ENCODE measurements at regions not wholly inside any gene's neighbourhood (a gene's known extent, or its start where the extent isn't known, plus 50 kb on each side); places are given as distances from the start of the nearest gene placed in this dataset.

DNA sequence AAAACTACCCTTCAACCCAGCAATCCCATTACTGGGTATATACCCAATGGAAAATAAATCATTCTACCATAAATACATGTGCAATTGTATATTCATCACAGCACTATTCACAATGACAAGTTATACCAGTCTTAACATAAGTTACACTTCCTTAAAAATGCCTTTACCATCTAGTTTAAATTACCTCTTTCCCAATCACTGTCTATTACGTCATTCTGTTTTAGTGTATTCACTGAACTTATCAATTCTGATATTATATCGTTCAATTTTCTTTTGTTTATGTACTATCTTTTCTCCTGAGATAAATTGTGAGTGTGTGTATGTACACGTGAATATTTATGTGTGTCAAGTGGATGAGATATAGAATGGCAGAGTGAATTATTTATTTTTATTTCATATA lies 1416.8 kb downstream of the OLFM4 start:
- TF ChIP-seq SUZ12 (IDR thresholded peaks at IDR 0.05): no peak
- no peak for TF ChIP-seq BHLHE40 (IDR thresholded peaks at IDR 0.05; ENCODE audit: borderline replicate concordance)
- TF ChIP-seq NFRKB (IDR thresholded peaks at IDR 0.05): no peak
- no peak for TF ChIP-seq SP1 (IDR thresholded peaks at IDR 0.05)
- no peak for TF ChIP-seq FOXA1 (IDR thresholded peaks at IDR 0.05)
- no peak for TF ChIP-seq ELF4 (IDR thresholded peaks at IDR 0.05)
- no peak for TF ChIP-seq FOXM1 (IDR thresholded peaks at IDR 0.05; ENCODE audit: borderline replicate concordance)
- TF ChIP-seq ARNT (IDR thresholded peaks at IDR 0.05): no peak
- TF ChIP-seq LEF1 (IDR thresholded peaks at IDR 0.05; ENCODE audit: borderline replicate concordance): no peak
- TF ChIP-seq, protein P1, sequence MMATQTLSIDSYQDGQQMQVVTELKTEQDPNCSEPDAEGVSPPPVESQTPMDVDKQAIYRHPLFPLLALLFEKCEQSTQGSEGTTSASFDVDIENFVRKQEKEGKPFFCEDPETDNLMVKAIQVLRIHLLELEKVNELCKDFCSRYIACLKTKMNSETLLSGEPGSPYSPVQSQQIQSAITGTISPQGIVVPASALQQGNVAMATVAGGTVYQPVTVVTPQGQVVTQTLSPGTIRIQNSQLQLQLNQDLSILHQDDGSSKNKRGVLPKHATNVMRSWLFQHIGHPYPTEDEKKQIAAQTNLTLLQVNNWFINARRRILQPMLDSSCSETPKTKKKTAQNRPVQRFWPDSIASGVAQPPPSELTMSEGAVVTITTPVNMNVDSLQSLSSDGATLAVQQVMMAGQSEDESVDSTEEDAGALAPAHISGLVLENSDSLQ (IDR thresholded peaks at IDR 0.05): no peak
- TF ChIP-seq FOXK2 (IDR thresholded peaks at IDR 0.05): no peak
- TF ChIP-seq ZNF384 (IDR thresholded peaks at IDR 0.05): no peak
- TF ChIP-seq HDGF (IDR thresholded peaks at IDR 0.05; ENCODE audit: borderline replicate concordance): no peak
